ENCODE measurements at regions not wholly inside any gene's neighbourhood (a gene's known extent, or its start where the extent isn't known, plus 50 kb on each side); places are given as distances from the start of the nearest gene placed in this dataset.

- TF ChIP-seq CTCF (conservative IDR thresholded peaks at IDR 0.05 in 1 of 2, IDR thresholded peaks at IDR 0.05 in 1 of 2; ENCODE audit: low read depth in 1 of 2, low read length in 2 of 2) (no peak), EZH2 (IDR thresholded peaks at IDR 0.05; ENCODE audit: low read length, missing control alignments) (no peak)
These were observed 210.1 kb downstream of the SUDS3 start for GRCh38 chr12:118586433-118586832.
